GM12892 (cell line): ENCODE measurements at regions not wholly inside any gene's neighbourhood (a gene's known extent, or its start where the extent isn't known, plus 50 kb on each side); places are given as distances from the start of the nearest gene placed in this dataset.

Experiments
- POLR2A ChIP-seq: IDR thresholded peaks from 2 replicates; pipeline ENCODE4 v1.6.1; 2011; ENCODE audit warnings: low read depth, low read length, control low read depth
- POLR2AphosphoS5 ChIP-seq: IDR thresholded peaks from 2 replicates; pipeline ENCODE4 v1.6.1; 2011; ENCODE audit warnings: low read depth, low read length, control low read depth
- TAF1 ChIP-seq: IDR thresholded peaks from 2 replicates; pipeline ENCODE4 v1.6.1; 2011; ENCODE audit warnings: low read depth, mild to moderate bottlenecking, control low read depth, low read length, borderline replicate concordance

DNA sequence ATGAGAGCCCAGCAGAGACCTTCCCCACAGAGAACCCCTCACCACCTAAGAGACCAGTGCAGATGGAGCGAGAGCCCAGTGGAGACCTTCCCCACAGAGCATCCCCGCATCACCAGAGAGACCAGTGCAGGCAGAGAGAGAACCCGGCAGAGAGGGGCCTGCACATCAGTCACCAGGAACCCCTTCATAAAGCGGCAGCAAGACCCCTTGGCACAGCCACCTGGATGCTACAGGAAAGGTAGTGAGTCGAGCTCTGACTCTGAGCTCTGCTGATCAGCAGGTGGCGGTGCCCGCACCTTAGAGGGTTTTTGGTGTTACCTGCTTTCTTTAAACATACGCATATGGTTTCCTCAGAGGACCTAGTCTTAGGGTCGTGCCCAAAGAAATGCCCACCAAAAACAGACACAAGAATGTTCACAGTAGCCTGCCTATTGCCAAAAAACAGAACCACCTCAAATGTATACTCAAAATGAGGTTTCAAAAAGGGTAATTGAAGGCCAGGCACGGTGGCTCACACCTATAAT is 678.7 kb downstream of the BRD1 start:
- TF ChIP-seq POLR2A (no peak), POLR2AphosphoS5 (no peak), TAF1 (no peak)
